ENCODE measurements at regions not wholly inside any gene's neighbourhood (a gene's known extent, or its start where the extent isn't known, plus 50 kb on each side); places are given as distances from the start of the nearest gene placed in this dataset.

- no peak for DNase-seq
These were observed 309.8 kb upstream of the N4BP1 start for GRCh38 chr16:48919791-48920190.

GRCh38 chr16:48918520-48919258 is 308.7 kb upstream of the N4BP1 start:
- DNase-seq: no peak

DNA sequence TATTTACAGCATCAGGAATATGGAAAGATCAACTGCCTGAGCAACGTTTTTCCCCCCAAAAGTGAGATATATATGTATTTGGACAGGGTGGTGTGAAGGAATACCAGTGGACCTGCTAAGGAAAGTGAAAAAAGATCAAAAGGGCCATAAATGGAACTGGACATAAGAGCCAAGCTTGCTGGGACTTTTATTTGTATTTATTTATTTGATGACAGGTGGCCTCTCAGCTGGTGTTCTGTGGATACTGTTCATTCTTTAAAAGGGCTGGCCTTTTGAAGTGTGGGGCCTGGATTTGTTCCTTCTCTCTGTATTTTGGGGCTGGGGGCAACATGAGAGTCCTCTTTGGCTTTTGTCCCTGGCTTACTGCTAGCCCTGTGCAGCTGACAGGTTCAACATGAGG is 306.6 kb upstream of the N4BP1 start:
- DNase-seq: no peak

GRCh38 chr16:48914070-48914469 is 304.1 kb upstream of the N4BP1 start:
- no peak for DNase-seq

DNA sequence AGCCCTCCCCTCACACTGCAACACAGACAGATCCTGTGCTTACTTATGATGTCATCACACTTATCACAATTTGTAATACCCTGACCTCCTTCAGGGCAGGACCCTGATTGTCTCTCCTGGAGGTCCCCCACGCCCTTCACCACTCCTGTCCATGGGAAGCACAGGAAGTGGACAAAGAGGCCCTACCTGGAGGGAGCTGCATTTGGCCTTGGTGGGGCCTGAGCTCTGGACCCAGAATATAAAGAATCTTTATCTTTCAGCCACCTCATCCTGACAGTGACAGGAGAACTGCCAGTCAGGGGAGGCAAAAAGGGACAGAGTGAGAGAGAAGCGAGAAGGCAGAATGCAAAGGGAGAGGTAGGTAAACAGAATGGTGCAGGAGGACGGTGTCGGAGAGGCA is 303.4 kb upstream of the N4BP1 start:
- no peak for DNase-seq

DNA sequence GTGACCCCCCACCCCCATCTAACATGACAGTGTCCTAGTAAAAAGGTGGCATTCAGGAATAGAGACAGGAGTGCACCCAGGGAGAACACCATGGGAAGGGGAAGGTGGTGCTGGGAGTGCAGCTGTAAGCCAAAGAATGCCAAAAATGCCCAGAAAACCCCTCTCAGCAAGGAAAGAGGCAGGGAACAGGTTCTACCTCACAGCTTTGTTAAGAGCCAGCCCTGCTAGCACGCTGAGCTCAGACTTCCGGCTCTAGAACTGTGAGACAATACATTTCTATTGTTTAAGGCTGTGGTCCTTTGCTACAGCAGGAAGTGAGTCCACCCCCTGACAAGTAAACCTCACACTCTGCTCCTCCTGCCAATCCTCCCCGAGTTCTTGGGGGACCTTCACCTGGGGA is 302.4 kb upstream of the N4BP1 start:
- DNase-seq: no peak

DNA sequence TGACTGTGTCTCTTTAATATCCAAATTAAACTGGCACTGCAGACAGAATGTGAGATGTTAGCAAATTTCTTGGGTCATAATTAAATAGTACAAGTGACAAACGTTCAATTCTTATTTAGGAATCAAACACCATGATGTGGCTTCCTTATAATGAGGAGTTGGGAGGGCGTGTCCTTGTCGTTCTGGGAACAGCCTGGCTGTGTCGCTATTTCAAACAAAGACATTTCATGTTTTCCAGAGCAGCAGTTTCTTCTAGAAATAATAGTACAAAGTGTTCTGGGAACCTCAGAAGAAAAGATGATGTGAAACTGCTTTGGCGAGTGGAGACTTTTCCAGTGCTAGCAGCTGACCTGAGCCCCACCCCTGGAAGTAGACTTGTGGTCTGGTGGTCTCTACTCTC is 301.7 kb upstream of the N4BP1 start:
- DNase-seq: no peak

DNA sequence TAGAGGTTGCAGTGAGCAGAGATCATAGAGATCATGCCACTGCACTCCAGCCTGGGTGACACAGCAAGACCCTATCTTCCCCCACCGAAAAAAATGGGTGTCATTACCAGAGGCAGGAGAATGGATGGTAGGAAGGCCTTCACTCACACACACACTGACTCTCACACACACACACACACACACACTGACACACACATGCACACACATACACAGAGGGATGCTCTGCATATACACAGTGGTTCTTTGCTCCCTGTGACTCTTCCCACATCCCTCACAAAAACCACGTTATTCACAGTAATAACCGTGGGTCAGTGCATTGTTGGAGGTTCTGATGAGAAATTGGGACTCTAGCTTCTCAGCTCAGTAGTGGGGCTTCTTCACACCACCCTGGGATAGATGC is 300.2 kb upstream of the N4BP1 start:
- no peak for DNase-seq

- DNase-seq: no peak
These were observed 299.3 kb upstream of the N4BP1 start for GRCh38 chr16:48909231-48909630.

DNA sequence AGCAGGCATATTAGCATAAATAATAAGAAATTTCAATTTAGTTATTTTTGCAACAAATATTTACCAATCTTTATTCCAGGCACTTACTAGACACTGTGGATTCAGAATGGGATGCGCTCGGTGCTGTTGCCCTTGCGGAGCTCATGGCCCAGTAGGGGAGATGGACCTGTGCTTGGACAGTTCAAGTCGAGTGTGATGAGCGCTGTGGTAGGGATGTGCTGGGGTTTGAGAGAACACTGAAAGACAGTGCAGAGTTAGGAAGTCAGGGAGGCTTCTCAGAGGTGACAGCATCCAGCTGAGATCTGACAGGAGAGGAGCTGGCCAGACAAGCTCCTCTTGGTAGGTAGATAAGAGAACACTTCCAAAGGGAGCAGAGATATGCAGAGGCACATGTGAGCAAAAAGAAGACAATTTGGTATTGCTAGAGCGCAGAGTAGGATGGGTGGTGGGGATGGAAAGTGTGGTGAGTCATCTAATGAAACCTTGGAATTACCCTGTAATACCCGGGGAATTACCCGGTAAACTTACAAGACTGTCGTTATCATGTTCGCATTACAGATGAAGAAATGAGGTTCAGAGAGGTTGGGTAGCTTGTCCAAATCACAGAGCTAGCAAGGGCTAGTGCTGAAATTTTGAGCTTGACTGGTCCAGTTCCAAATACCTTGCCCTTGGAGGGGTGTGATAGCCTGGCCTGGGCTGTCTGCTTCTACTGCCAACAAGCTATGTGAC is 298.1 kb upstream of the N4BP1 start:
- no peak for DNase-seq

DNA sequence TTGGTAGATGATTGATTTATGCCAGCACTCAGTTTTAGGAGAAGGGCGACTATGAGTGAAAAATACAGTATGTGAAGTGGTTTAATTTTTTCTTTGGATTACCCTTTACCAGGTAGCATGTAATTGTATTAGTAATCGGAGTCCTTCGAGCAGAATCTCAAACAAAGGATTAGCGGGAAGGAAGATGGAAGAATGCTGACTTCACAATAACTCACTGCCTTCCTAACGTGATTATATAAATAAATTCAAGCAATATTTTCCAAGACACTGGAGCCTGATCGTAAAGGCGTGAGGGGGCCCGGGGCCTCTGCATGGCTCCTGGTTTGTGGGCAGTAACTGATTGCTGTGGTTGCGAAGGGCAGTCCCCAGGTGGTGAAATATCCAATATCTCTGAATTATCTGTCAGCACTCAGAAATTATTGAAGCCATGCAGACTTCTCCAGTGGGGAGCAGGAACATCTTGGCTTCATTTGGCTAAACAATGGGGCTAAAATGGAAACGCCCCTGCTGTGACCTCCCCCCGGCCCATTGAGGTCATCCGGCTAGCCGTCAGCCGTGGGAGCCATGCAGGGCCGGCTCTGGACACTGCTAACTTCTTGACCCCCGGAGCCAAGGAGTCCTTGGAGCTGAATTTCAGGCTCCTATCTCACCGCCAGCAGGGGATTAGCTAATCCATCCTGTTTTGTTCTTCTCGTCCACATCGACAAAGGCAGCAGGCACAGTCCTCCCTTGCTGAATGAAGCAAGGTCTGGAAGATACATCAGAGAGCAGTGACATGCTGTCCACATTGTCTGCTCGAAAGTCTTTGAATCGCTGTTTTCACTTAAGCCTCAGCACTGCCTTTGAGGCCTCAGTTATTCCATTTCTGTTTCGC is 295.9 kb upstream of the N4BP1 start:
- DNase-seq: no peak

DNA sequence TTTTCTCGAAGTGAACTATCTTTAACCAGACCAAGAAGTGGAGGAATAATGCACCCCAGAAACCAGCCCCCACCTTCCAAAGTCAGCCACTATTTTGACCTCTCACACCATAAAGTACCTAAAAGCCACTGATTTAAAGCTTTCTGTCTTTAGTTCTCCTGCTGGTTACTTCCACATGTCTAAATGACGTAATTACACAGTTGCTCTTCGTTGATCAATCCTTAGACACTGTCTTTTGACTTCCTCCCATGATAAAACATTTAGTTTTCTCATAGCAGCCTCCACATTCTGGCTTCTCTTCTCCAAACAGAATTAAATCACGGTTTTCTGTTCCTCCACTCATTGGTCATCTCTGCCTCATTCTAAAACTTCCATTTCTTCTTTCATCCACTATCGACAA is 294.4 kb upstream of the N4BP1 start:
- DNase-seq: no peak

DNA sequence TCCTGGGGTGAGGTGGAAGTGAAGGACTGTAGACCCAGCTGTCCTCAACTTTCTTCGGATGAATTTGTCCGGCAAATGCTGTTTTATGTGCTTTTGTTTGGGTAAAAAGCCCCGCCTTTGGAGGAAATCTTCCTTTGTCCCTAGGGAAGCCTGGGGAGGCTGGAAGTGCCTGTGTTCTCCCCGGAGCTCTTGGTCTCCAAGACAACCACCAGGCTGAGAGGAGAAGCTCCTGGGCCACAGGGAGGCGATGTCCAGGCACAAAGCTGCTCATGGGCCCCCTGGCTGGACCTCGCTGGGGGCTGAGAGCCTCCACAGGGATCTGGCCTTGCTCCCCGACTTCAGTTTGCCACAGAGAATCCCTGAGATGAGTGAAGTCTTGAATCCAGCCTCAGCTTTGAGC is 293.1 kb upstream of the N4BP1 start:
- no peak for DNase-seq

GRCh38 chr16:48901712-48902374 is 291.9 kb upstream of the N4BP1 start:
- peak; percentile 18 for DNase-seq

DNA sequence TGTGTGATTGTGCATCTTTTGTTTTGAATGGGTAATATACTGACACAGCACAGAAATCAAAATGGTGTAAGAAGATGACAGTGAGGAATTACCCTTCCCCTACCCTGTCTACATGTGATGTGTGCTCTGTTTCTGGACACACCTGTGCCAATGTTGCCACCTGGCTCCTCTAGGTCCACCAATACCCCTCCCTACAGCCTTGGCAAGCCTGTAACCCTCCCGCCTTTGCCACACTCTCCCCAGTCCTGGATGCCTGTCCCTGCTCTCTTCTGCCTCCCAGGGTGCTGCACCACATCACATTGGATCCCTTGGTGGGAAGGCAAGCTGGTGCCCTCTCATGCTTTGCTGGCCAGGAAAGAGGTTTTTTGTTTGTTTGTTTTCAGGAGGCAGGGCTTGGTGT is 289.5 kb upstream of the N4BP1 start:
- DNase-seq: no peak

DNA sequence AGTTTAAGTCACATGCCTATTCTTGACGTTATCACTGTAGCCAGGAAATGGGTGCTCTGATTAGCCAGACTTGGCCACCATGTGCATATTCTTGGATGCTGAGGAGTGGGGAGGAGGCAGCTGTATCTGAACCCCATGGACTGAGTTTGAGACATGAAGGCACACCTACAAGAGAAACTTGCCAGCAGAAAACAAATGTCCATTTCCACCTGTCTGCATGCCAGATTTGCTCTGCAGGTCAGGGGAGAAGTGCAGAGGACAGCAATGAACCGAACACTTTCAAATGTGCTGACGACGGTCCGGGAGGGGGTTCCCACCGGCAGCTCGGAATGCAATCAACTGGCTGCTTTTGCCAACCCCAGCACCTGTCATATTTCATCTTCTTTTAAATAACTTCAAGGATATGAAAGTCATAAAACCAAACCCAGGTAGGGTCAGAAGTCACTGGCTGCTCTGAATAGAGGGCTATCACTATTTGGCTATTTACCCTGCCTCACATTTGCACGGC is 287.8 kb upstream of the N4BP1 start:
- no peak for DNase-seq

DNA sequence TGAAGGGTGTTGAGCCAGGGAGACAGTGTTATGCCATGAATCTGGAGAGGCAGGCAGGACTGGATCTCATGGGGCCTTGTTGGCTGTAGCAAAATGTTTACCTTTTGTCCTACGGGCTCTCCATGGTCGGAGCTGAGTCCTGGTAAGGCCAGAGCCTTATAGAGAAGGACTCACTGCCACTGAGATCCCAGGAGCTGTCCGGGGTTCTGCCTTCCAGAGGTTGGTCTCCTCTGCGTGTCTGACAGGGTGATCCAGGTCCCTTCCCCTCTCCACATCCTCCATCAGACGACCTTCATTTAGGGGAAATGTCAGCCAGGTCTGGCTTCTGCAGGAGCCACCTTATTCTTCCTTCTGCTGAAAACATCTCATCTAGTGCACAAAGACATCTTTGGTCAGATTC is 285.2 kb upstream of the N4BP1 start:
- DNase-seq: no peak

- DNase-seq: no peak
These were observed 282.9 kb upstream of the N4BP1 start for GRCh38 chr16:48892893-48893292.

- no peak for DNase-seq
These were observed 277.7 kb upstream of the N4BP1 start for GRCh38 chr16:48887646-48888210.

- no peak for DNase-seq
These were observed 275.5 kb upstream of the N4BP1 start for GRCh38 chr16:48885471-48885870.

DNA sequence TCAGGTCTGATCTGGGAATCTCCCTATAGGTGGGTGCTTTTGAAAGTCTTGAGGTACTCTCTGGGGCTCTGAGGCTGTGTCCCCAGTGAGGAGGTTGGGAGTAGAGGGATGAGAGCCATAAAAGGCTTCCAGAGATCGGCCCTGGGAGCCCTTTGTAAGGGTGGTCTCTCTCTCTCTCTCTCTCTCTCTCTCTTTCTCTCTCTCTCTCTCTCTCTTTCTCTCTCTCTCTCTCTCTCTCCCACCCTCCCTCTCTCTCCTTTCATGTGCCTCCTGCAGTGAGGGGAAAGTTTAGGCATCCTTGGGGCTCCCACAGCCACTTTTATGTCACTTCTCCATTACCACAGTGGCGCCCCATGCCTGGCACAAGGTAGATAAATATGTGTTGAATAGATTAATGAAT is 271.3 kb upstream of the N4BP1 start:
- no peak for DNase-seq
